ENCODE measurements at regions not wholly inside any gene's neighbourhood (a gene's known extent, or its start where the extent isn't known, plus 50 kb on each side); places are given as distances from the start of the nearest gene placed in this dataset.
"Not testable (repeated sequence)": the region's sequence is repeated elsewhere in the genome, so short reads cannot be mapped to it uniquely, and the experiment has no call there.

DNA sequence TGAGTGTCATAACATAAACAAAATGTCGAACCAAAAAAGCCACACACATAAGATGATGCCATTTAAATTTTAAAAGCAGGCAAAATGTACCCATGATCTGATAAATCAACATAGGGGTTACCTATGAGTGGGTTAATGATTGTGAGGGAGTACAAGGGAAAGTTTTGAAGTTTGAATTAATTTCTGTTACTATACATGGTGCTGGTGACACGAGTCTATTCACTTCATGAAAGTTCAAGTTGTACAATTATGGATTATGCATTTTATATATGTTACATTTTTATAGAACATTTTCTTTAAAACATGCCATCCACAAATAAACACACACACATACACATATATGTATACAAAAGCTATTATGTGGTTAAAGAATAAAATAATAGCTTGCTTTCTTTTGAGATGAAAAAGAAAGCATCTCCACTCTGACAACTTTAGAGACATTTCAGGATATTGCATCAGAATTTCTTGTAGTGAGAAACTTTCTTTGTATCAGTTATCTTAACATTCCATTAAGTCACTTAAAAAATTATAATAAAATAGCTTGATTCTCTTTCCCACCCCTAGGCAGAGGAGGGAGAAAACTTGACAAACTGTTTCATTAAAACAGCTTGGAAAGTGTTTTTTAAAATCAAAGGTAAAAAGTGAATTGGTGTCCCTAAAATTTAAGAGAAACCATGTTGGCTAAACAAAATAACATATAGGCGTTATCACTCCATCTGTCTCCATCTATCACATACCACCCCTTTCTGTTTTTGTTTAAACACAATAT, 891.8 kb upstream of the NDST4 start:
- TF ChIP-seq, protein P1, sequence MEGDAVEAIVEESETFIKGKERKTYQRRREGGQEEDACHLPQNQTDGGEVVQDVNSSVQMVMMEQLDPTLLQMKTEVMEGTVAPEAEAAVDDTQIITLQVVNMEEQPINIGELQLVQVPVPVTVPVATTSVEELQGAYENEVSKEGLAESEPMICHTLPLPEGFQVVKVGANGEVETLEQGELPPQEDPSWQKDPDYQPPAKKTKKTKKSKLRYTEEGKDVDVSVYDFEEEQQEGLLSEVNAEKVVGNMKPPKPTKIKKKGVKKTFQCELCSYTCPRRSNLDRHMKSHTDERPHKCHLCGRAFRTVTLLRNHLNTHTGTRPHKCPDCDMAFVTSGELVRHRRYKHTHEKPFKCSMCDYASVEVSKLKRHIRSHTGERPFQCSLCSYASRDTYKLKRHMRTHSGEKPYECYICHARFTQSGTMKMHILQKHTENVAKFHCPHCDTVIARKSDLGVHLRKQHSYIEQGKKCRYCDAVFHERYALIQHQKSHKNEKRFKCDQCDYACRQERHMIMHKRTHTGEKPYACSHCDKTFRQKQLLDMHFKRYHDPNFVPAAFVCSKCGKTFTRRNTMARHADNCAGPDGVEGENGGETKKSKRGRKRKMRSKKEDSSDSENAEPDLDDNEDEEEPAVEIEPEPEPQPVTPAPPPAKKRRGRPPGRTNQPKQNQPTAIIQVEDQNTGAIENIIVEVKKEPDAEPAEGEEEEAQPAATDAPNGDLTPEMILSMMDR (conservative IDR thresholded peaks at IDR 0.05; ENCODE audit: low read depth, low read length) = no peak
- DNase-seq (ENCODE audit: low read depth) = no peak

DNA sequence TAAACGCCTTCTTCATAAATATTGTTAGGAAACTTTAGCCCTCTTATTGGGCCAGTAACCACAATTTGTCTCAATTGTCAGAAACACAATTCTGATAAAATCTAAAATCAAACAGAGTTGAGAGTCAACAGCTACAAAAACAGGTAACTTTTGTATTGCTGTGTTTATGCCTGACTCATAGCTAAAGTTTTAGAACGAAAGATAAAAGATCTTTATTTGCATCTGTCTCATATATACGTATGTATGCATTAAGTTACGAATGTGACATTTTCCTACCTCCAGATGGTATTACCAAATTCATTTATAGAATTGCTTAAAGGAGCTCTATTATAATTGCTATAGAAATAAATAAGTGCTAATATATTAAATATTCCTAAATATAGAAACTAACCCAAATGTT, 887.9 kb upstream of the NDST4 start:
- DNase-seq (ENCODE audit: low read depth) = no peak
- TF ChIP-seq, protein P1 (conservative IDR thresholded peaks at IDR 0.05; ENCODE audit: low read depth, low read length) = no peak
- no peak overlapping the region for H3K4me3 ChIP-seq (ENCODE audit: low read length)

More for the DNA sequence above, 891.8 kb upstream of the NDST4 start:
- no peak overlapping the region for H3K4me3 ChIP-seq (ENCODE audit: low read length)

DNA sequence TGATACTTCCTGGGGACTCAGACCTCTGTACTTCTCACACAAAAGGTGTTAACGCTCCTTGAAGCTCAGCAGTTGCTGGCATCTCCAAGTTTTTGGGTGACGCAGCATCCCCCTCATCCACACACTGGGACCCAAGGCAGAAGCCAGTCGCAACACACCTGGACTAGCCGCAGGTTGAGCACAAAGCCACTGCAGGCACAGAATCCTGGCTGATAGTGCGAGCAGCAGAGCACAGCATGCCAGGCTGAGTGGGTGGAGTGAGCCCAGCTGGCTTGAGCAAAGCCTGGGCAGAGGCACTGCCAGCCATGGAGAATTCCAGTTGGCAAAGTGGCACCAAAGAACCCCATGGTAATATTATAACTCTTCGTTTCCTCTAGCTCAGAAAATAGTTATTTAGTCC, 873.2 kb upstream of the NDST4 start:
- no peak overlapping the region for H3K4me3 ChIP-seq (ENCODE audit: low read length)
- no peak for DNase-seq (ENCODE audit: low read depth)
- TF ChIP-seq, protein P1 (conservative IDR thresholded peaks at IDR 0.05; ENCODE audit: low read depth, low read length) = no peak

DNA sequence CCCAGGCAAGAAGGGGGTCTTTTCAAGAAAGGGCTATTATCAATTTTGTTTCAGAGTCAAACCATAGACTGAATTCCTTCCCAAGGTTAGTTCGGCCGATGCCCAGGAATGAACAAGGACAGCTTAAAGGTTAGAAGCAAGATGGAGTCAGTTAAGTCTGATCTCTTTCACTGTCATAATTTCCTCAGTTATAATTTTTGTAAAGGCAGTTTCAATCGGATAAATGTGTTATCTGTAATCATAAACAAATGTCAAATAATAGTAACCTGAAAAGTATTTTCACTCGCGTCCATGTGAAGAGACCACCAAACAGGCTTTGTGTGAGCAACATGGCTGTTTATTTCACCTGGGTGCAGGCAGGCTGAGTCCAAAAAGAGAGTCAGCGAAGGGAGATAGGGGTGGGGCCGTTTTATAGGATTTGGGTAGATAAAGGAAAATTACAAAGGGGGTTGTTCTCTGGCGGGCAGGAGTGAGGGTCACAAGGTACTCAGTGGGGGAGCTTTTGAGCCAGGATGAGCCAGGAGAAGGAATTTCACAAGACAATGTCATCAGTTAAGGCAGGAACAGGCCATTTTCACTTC, 862.1 kb upstream of the NDST4 start:
- DNase-seq (ENCODE audit: low read depth); H3K4me3 ChIP-seq (ENCODE audit: low read length): not testable (repeated sequence)

DNA sequence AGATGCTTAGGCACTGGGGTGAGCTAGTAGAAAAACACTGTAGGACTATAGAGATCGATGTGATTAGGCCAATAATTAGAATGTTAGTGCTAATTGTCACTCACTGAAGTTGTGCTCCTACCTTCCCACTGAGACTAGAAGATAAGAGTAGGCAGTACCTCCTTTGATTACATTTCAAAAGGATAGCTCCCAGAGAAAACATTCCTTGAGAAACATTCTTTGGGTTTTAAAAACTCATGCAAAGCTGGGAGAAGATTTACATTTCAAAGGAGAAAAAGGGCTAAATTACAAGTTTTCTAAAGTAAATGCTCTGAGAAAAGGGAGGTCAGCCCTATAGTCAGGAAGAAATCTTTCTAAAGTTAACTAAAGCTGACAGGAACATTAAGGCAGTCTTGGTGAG, 860.3 kb upstream of the NDST4 start:
- H3K4me3 ChIP-seq (ENCODE audit: low read length) = no peak overlapping the region
- DNase-seq (ENCODE audit: low read depth) = no peak
- TF ChIP-seq, protein P1 (conservative IDR thresholded peaks at IDR 0.05; ENCODE audit: low read depth, low read length) = no peak

DNA sequence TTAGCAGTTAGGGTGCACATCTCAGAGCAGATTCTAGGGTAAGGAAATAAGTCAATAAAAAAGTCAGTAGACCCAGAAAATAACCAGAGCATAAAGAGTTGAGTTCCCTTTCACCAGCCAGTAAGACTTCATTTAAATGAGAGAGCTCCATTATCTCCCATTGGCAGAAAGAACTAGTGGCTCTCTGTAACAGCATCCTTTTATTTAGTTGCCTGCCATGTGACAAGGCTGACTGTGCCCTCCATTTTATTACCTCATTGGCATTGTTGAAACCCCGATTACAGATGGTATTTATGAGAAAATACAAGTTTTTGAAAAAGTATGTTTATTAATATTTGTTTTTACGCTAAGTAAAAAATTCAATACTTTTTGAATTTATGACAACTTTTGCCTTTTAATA, 859.5 kb upstream of the NDST4 start:
- TF ChIP-seq, protein P1 (conservative IDR thresholded peaks at IDR 0.05; ENCODE audit: low read depth, low read length) = no peak

DNA sequence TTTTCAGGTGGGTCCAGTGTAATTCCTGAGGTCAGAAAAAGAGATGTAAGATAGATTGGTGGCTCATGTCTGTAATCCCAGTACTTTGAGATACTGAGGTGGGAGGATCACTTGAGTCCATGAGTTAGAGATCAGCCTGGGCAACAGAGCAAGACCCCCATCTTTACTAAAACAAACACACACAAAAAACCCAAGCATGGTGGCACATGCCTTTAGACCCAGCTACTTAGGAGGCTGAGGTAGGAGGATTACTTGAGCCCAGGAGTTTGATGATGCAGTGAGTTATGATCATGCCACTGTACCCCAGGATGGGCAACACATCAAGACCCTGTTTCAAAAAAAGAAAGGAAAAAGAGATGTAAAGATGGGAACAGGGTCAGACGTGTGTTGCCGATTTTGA, 857.4 kb upstream of the NDST4 start:
- H3K4me3 ChIP-seq (ENCODE audit: low read length) = no peak overlapping the region
- TF ChIP-seq, protein P1 (conservative IDR thresholded peaks at IDR 0.05; ENCODE audit: low read depth, low read length) = no peak
- DNase-seq (ENCODE audit: low read depth) = no peak

More for the DNA sequence above, 859.5 kb upstream of the NDST4 start:
- no peak overlapping the region for H3K4me3 ChIP-seq (ENCODE audit: low read length)
- DNase-seq (ENCODE audit: low read depth) = no peak

Measured in retinal pigment epithelial cell (primary cell).